ENCODE measurements at regions not wholly inside any gene's neighbourhood (a gene's known extent, or its start where the extent isn't known, plus 50 kb on each side); places are given as distances from the start of the nearest gene placed in this dataset.

DNA sequence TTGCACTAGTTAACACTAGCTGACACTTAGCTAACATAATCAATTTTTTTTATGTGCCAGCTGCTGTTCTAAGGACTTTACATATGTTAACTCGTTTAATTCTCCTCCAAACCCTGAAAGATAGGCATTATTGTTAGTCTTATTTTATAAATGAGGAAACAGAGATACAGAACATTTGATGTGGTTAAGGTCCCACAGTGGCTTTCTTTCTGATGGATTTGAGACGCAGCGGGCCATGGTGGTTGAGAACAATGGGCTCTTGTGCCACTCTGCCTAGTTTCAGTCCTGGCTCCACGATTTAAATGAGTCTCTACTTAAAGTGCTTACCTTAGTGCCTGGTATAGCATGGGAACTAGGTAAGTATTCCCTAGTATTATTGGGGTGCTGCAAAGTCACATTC, 201.9 kb upstream of the SPRED2 start:
- TF ChIP-seq, protein P1, sequence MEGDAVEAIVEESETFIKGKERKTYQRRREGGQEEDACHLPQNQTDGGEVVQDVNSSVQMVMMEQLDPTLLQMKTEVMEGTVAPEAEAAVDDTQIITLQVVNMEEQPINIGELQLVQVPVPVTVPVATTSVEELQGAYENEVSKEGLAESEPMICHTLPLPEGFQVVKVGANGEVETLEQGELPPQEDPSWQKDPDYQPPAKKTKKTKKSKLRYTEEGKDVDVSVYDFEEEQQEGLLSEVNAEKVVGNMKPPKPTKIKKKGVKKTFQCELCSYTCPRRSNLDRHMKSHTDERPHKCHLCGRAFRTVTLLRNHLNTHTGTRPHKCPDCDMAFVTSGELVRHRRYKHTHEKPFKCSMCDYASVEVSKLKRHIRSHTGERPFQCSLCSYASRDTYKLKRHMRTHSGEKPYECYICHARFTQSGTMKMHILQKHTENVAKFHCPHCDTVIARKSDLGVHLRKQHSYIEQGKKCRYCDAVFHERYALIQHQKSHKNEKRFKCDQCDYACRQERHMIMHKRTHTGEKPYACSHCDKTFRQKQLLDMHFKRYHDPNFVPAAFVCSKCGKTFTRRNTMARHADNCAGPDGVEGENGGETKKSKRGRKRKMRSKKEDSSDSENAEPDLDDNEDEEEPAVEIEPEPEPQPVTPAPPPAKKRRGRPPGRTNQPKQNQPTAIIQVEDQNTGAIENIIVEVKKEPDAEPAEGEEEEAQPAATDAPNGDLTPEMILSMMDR (IDR thresholded peaks at IDR 0.05; ENCODE audit: low read length): no peak
- TF ChIP-seq EZH2 (optimal IDR thresholded peaks at IDR 0.05; ENCODE audit: low read depth, low read length): no peak
